Uterus (tissue), 3 donors: ENCODE measurements at regions not wholly inside any gene's neighbourhood (a gene's known extent, or its start where the extent isn't known, plus 50 kb on each side); places are given as distances from the start of the nearest gene placed in this dataset.

Source experiments
- DNase-seq, 2 donors: peaks; one replicate each; pipeline ENCODE4 v3.0.0-alpha.2; 2019 to 2020
- H3K27ac ChIP-seq, 2 donors: fragments of 200-600 bp; sonication (generic); 1 replicate in 1 of 2; 2 replicates in 1 of 2; pipeline ENCODE4 v1.5.1; 2016 to 2018
- H3K27me3 ChIP-seq, 2 donors: fragments of 200-600 bp; sonication (generic); one replicate each; pipeline ENCODE4 v1.5.1; 2018 to 2019; ENCODE audit warnings: control low read depth in 1 of 2
- H3K36me3 ChIP-seq, 2 donors: fragments of 200-600 bp; sonication (generic); one replicate each; pipeline ENCODE4 v1.5.1; 2019; ENCODE audit warnings: control low read depth in 1 of 2
- H3K4me1 ChIP-seq, 2 donors: fragments of 200-600 bp; sonication (generic); one replicate each; pipeline ENCODE4 v1.5.1; 2018 to 2019; ENCODE audit warnings: control low read depth in 1 of 2
- H3K4me3 ChIP-seq, 2 donors: fragments of 200-600 bp; sonication (generic); 1 replicate in 1 of 2; 2 replicates in 1 of 2; pipeline ENCODE4 v1.5.1; 2018 to 2019; ENCODE audit warnings: mild to moderate bottlenecking in 1 of 2
- H3K9me3 ChIP-seq, 2 donors: fragments of 200-600 bp; sonication (generic); one replicate each; pipeline ENCODE4 v1.5.1; 2019; ENCODE audit warnings: control low read depth in 1 of 2
- CTCF ChIP-seq, 4 experiments: fragments of 200-600 bp in 2 of 4; fragments of 450-650 bp in 2 of 4; sonication (generic) in 2 of 4; IDR thresholded peaks; one replicate each; pipeline ENCODE4 v1.5.1; 2016 to 2019; ENCODE audit warnings: antibody characterized with exemption in 4 of 4, mild to moderate bottlenecking in 2 of 4, moderate library complexity in 1 of 4
- POLR2A ChIP-seq, 2 donors: fragments of 450-650 bp; IDR thresholded peaks; one replicate each; pipeline ENCODE4 v1.6.1; 2016; ENCODE audit warnings: antibody characterized with exemption in 2 of 2, mild to moderate bottlenecking in 1 of 2, moderate library complexity in 1 of 2
- intact Hi-C: fragments of 100-400 bp; cut with DNase I; formaldehyde crosslinking; loops from one replicate; pipeline ENCODE4 v1.15.1; 2023; ENCODE audit warnings: low total_unique reads
- donor health status: DM: yes; HTN: yes; CAD: no.

DNA sequence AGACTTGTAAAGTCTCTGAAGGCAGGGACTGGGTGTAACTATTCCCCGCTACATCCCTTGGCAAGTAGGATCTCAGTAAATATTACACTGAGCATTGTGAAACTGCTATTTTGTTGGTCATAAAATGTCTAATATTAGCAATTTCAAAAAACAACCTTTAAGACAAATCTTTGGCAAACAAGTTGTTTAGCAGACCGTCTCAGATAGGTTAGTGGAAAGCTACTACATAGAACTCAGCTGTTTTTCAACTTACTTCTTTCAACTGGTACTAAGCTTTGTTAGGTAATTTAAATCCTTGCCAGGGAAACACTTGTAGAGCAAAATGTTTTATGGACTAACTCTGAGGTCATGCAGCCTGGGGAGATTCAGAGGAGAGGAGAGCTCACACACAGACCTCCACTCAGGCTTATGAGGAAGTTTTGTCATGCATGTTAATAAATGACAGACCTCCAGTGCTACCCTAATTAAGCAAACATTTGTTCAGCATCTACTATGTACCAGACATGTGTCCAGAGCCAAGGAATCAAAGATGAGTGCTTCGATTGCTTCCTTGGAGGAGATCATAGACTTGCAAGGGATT lies 61.6 kb upstream of the STAC start:
- Histone ChIP-seq H3K9me3 (no peaks in the 10 kb centered on the region), H3K27me3 (no peaks in the 10 kb centered on the region), H3K27ac (peak overlapping the region; percentile 67), H3K4me3 (no peak overlapping the region), H3K36me3 (no peaks in the 10 kb centered on the region), H3K4me1 (no peaks in the 10 kb centered on the region)
- intact Hi-C loops = no loop called here
- peak in 1 of 2 donors; percentile 23 for DNase-seq
- no peak for TF ChIP-seq POLR2A (IDR thresholded peaks at IDR 0.05)
- TF ChIP-seq CTCF (IDR thresholded peaks at IDR 0.05) = no peak

- H3K9me3 ChIP-seq = no peaks in the 10 kb centered on the region
- H3K4me1 ChIP-seq = no peaks in the 10 kb centered on the region
- no peaks in the 10 kb centered on the region for H3K36me3 ChIP-seq
- no peak overlapping the region for H3K4me3 ChIP-seq
- TF ChIP-seq POLR2A (IDR thresholded peaks at IDR 0.05) (no peak), CTCF (IDR thresholded peaks at IDR 0.05) (no peak)
- peak overlapping the region; percentile 67 for H3K27ac ChIP-seq
- H3K27me3 ChIP-seq = no peaks in the 10 kb centered on the region
- intact Hi-C loops = no loop called here
- DNase-seq = no peak
Observed at GRCh38 chr3:36319680-36320079, 60.6 kb upstream of the STAC start.
